Activated T-helper 2 cell treated with anti-CD3 and anti-CD28 coated beads, Interferon-gamma antibody, Interleukin-2, Interleukin-4, amounts not matched to agents 10 μg/mL and 5 μg/mL and 100 μg/mL, durations not matched to agents 14 hours and 24 hours and 36 hours (primary cell): ENCODE measurements at regions not wholly inside any gene's neighbourhood (a gene's known extent, or its start where the extent isn't known, plus 50 kb on each side); places are given as distances from the start of the nearest gene placed in this dataset.

Source experiments
- DNase-seq: peaks from one replicate; pipeline ENCODE4 v3.0.0; 2021; ENCODE audit warnings: low spot score
- H3K27ac Mint-ChIP-seq: one replicate; pipeline ENCODE4 v1.8.0; 2021; ENCODE audit warnings: mixed read lengths
- H3K27me3 Mint-ChIP-seq: one replicate; pipeline ENCODE4 v1.8.0; 2021; ENCODE audit warnings: low read depth, mixed read lengths
- H3K36me3 Mint-ChIP-seq: one replicate; pipeline ENCODE4 v1.8.0; 2021; ENCODE audit warnings: low read depth, mixed read lengths
- H3K4me1 Mint-ChIP-seq: one replicate; pipeline ENCODE4 v1.8.0; 2021; ENCODE audit warnings: low read depth, mixed read lengths
- H3K4me3 Mint-ChIP-seq: one replicate; pipeline ENCODE4 v1.8.0; 2021; ENCODE audit warnings: low read depth, mild to moderate bottlenecking, moderate library complexity, mixed read lengths
- H3K9me3 Mint-ChIP-seq: one replicate; pipeline ENCODE4 v1.8.0; 2021; ENCODE audit warnings: mixed read lengths
- intact Hi-C: fragments of 100-400 bp; cut with micrococcal nuclease; formaldehyde crosslinking; loops from one replicate; pipeline ENCODE4 v1.15.1; 2023

DNA sequence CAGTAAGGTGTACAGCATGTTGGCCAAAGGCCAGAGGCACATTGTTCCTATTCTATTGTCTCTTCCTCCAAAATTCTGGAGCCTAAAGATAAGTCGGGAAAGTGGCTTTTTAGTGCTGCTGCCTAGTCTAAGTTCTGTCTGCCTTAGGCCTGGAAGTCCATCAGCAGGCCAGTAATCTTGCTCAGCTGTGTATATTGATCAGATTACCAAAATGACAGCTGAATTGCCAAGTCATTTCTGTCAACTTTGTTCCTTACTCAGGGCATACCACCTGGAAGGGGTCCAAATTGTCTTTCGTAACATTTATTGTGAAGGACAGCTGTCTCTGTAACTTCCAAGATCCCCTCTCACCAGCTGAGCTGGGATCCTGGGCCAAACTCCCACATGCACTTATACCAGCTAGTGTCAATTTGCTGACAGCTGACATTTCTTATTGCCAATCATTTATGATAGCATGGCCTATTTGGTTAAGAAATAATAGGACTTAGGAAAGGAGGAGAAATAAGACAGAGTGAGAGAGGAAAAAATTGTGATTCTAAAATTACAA, 116.8 kb upstream of the FSHR start:
- Mint-ChIP-seq H3K4me1 (no peaks in the 10 kb centered on the region), H3K27ac (no peak overlapping the region), H3K27me3 (no peaks in the 10 kb centered on the region), H3K9me3 (no peaks in the 10 kb centered on the region), H3K36me3 (no peaks in the 10 kb centered on the region), H3K4me3 (no peak overlapping the region)
- intact Hi-C loops = no loop called here
- DNase-seq = no peak

DNA sequence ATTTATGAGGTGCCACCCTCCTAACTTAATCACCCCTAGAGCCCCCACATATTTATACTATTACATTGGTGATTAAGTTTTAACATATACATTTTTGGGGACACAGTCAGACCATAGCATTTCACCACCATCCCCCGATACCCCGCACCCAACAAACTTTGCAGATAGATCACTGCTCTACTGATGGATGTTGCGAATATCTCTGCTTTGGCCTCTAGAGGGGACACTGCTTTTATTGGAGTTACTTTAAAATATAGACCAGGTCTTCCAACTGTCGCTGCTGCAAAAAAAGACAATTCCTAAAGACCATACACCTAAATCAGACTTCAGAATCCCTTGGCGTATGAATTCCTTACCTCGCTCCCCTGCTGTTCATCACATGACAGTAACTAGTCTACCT, 115.8 kb upstream of the FSHR start:
- no peaks in the 10 kb centered on the region for H3K27me3 Mint-ChIP-seq
- intact Hi-C loops = no loop called here
- H3K36me3 Mint-ChIP-seq = no peaks in the 10 kb centered on the region
- H3K4me3 Mint-ChIP-seq = no peak overlapping the region
- DNase-seq = no peak
- H3K27ac Mint-ChIP-seq = no peak overlapping the region
- no peaks in the 10 kb centered on the region for H3K9me3 Mint-ChIP-seq
- no peaks in the 10 kb centered on the region for H3K4me1 Mint-ChIP-seq

DNA sequence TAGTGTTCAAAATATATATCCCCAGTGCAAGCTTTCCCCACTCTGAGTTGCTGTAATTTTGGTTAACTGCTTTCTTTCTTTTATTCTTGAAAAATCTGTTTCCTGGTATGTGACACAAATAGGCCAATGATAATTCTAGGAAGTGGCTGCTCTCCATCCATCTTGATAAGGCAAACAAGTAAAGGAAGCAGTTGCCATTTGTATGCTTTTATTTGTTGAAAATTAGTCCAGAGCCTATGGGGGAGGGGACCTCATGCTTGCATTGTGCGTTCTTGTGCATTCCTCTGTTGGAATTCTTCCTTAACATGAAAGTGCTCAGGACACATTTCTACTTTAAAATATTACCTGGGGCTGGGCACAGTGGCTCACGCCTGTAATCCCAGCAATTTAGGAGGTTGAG, 111.2 kb upstream of the FSHR start:
- Mint-ChIP-seq H3K9me3 (no peaks in the 10 kb centered on the region), H3K27me3 (no peaks in the 10 kb centered on the region), H3K27ac (no peak overlapping the region), H3K4me1 (no peaks in the 10 kb centered on the region), H3K36me3 (no peaks in the 10 kb centered on the region), H3K4me3 (no peak overlapping the region)
- no peak for DNase-seq
- intact Hi-C loops = no loop called here

DNA sequence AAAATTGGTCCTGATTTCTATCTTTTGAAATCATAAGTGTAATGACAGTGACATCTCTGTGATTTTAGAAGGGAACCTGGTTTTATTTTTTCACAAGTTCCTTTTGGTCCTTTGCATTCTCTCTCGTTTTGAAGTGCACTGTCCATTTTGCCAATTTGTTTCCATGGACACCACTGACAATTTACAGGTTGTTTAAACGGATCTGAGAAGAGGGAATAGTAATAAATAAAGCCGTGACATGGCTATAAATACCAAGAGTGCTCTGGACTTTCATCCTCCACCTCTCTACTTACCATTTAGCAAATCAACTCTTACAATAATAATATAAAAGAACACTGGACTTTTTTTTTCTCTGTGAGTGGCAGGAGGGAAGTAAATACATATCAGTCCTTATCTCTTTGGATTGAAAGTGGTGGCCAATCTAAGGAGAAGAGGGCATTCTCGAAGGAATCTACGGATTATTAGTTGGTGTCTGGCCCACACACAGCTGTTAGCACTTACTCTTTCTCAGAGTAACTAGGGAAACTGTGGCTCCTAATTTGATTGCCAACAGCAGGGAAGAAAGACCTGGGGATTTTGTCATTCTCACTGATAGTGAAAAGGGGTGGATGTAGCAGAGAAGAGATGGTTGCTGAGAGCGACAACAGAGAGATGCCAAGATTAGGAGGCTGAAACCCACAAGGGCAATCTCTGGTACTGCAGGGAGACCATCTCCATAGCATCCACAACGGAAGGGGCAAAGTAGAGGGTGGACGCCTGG, 108.7 kb upstream of the FSHR start:
- intact Hi-C loops = no loop called here
- H3K36me3 Mint-ChIP-seq = no peaks in the 10 kb centered on the region
- H3K27me3 Mint-ChIP-seq = no peaks in the 10 kb centered on the region
- no peaks in the 10 kb centered on the region for H3K4me1 Mint-ChIP-seq
- no peak overlapping the region for H3K4me3 Mint-ChIP-seq
- H3K27ac Mint-ChIP-seq = no peak overlapping the region
- H3K9me3 Mint-ChIP-seq = no peaks in the 10 kb centered on the region
- no peak for DNase-seq

DNA sequence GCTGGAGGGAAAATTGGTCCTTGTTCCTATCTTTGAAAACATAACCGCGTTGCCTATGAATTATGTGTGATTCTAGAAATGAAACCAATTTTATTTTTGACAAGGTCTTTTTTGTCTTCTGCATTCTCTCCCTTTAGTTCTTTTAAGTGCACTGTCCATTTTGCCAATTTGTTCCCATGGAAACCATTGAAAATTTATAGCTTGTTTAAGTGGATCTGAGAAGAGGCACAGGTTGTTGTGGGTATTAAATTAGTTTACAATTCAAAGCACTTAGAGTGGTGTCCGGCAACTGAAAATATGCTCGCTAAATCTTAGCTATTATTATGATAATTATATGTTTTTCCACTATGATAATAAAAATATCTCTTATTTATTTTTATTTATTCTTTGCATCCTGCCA, 107.5 kb upstream of the FSHR start:
- no peaks in the 10 kb centered on the region for H3K27me3 Mint-ChIP-seq
- H3K36me3 Mint-ChIP-seq = no peaks in the 10 kb centered on the region
- no peaks in the 10 kb centered on the region for H3K4me1 Mint-ChIP-seq
- intact Hi-C loops = no loop called here
- H3K9me3 Mint-ChIP-seq = no peaks in the 10 kb centered on the region
- no peak overlapping the region for H3K27ac Mint-ChIP-seq
- DNase-seq = no peak
- H3K4me3 Mint-ChIP-seq = no peak overlapping the region

DNA sequence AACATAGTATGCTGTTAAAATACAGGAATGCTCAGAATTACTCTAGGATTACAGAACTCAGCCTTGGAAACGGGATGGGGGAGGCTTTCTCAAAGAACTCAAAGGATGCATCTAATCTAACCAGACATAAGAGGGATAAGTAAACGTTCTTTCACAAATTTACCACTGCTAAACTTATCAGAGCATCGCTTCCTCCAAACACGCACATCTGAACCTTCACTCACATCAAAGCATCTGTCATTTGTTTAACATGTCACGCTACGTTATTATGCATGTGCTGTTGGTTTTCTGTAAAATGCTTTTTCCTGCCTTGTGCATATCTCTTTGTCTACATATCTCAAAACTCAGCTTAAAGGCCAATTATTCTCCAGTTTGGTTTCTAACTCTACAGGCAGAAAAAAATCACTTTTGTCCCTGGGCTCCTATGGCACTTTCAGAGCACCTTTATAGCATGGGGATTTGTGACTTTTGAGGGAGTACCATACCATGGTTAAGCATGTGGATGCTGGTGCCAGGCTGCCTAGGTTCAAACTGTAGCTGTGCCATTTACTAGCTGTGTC, 106.7 kb upstream of the FSHR start:
- Mint-ChIP-seq H3K4me1 (no peaks in the 10 kb centered on the region), H3K36me3 (no peaks in the 10 kb centered on the region)

DNA sequence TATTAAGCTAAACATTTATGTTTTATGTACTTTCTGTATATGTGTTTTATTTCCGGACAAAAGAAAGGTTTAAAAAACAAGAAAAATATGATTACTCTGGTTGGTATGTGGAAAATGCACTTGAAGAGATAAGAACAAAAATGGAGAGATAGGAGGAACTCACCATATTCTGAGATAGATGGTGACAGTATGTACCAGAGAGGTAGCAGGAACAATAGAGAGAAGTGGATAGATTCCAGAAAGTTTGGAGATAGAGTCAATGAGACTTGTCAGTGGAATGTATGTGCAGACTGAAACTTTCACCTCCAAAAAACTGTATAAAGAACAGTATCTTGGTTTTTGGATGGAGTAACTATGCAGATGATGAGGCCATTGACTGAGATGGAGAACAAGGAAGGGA, 105.6 kb upstream of the FSHR start:
- Mint-ChIP-seq H3K27ac (no peak overlapping the region), H3K4me1 (no peaks in the 10 kb centered on the region), H3K27me3 (no peaks in the 10 kb centered on the region), H3K36me3 (no peaks in the 10 kb centered on the region), H3K9me3 (no peaks in the 10 kb centered on the region), H3K4me3 (no peak overlapping the region)
- no peak for DNase-seq
- intact Hi-C loops = no loop called here

More for the DNA sequence above, 106.7 kb upstream of the FSHR start:
- Mint-ChIP-seq H3K27ac (no peak overlapping the region), H3K27me3 (no peaks in the 10 kb centered on the region), H3K9me3 (no peaks in the 10 kb centered on the region), H3K4me3 (no peak overlapping the region)
- intact Hi-C loops = no loop called here
- DNase-seq = no peak

DNA sequence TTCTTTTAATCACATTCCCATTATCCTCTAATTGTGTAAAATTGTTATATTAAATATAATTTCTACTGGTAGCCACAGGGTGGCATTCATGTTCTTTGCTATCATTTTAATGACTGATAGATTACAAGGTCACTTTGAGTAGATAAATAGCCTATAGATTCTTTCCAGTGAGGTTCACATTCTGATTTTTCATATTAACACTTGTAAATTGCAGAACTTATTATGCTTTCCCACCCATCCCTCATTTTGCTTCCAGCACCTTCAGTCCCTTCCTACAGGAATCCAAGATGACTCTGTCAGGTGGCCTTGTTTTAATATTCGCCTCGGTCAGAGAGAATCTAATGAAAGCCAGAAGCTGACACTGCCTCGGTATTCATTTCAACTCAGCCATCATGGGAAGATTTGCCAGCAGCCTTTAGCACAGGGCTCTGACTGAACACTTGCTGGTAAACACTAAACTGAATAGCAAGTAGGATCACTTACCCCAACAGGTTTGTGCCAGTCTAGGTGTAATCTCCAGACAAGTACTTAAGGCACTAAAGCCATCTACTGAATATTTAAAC, 101.2 kb upstream of the FSHR start:
- no peak overlapping the region for H3K27ac Mint-ChIP-seq
- no peaks in the 10 kb centered on the region for H3K4me1 Mint-ChIP-seq
- no peaks in the 10 kb centered on the region for H3K36me3 Mint-ChIP-seq
- no peaks in the 10 kb centered on the region for H3K9me3 Mint-ChIP-seq
- intact Hi-C loops = no loop called here
- no peak for DNase-seq
- H3K4me3 Mint-ChIP-seq = no peak overlapping the region
- no peaks in the 10 kb centered on the region for H3K27me3 Mint-ChIP-seq

DNA sequence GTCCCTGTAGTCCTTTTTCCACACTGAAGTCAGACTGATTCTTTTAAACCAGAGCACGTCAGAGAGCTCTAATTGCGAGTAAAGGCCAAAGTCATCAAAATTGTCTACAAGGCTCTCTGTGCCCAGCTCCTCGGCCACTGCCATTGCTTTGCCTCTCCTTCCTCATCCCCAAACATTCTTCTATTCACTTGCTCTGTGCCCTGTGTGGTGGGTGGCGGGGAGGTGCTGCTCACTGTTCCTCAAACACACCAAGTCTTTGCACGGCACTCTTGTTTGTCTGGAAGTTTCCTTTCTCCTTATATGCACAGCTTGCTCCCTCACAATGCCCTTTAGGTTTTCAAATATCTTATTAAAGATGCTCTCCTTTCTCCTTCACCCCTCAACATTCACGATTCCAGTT, 100.1 kb upstream of the FSHR start:
- Mint-ChIP-seq H3K36me3 (no peaks in the 10 kb centered on the region), H3K27ac (no peak overlapping the region), H3K4me3 (no peak overlapping the region), H3K4me1 (no peaks in the 10 kb centered on the region), H3K27me3 (no peaks in the 10 kb centered on the region), H3K9me3 (no peaks in the 10 kb centered on the region)
- intact Hi-C loops = no loop called here
- DNase-seq = no peak

DNA sequence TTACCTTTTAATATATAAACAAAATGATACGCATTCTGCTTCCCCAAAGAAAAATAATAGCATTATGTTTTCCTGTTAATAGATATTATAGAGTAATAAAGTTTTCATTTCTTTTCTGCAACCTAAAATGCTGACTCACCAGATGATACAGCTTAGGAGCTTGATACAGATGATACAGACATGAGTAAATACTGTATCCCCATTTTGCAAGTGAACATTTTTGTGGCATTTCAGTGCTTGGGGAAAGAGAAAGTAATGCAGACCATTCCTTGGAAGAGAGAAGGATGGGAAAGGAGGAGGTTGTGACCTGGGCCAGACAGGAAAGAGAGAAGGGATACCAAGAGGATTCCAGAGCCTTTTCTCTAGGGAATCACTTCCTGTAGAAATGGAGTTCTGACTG, 97.5 kb upstream of the FSHR start:
- Mint-ChIP-seq H3K4me3 (no peak overlapping the region), H3K27me3 (no peaks in the 10 kb centered on the region), H3K4me1 (no peaks in the 10 kb centered on the region), H3K9me3 (no peaks in the 10 kb centered on the region), H3K36me3 (no peaks in the 10 kb centered on the region), H3K27ac (no peak overlapping the region)
- no peak for DNase-seq
- intact Hi-C loops = no loop called here

DNA sequence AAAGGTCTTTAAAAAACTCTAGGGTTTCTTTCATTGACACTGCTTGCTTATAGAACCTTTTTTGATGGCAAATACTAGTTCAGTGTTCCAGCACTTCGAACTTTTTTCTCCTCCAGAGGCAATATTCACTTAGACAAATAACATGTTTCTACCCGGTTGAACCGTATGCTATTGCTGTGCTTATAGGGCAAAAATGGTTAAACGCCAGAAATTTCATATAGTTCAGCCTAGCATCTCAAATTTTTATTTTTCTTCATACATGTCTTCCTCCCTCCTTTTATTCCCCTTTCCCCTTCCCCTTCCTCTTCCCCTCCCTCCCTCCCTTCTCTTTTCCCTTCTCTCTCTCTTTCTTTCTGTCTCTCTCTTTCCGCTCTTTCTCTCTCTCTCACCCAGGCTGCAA, 96.9 kb upstream of the FSHR start:
- no peaks in the 10 kb centered on the region for H3K9me3 Mint-ChIP-seq
- no peak overlapping the region for H3K27ac Mint-ChIP-seq
- H3K36me3 Mint-ChIP-seq = no peaks in the 10 kb centered on the region
- H3K27me3 Mint-ChIP-seq = no peaks in the 10 kb centered on the region
- no peaks in the 10 kb centered on the region for H3K4me1 Mint-ChIP-seq
- H3K4me3 Mint-ChIP-seq = no peak overlapping the region
- DNase-seq = no peak
- intact Hi-C loops = no loop called here

DNA sequence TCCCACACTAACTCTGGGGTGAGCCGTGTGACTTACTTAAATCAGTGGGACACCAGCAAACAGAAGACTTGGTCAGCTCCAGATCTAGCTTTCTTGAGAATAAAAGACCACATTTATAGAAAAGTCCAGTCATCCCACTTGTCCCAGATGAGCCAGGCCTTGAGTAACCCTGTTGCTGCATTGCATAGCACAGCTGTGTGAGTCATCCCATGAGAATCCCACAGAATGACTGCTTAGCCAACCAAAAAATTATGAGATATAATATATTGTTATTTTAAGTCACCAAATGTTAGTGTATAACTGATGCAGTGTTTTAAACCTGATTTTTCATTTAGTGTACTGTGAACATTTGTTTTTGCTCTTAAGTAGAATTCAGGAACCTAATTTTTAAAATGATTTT, 94.2 kb upstream of the FSHR start:
- intact Hi-C loops = no loop called here
- H3K27me3 Mint-ChIP-seq = no peaks in the 10 kb centered on the region

DNA sequence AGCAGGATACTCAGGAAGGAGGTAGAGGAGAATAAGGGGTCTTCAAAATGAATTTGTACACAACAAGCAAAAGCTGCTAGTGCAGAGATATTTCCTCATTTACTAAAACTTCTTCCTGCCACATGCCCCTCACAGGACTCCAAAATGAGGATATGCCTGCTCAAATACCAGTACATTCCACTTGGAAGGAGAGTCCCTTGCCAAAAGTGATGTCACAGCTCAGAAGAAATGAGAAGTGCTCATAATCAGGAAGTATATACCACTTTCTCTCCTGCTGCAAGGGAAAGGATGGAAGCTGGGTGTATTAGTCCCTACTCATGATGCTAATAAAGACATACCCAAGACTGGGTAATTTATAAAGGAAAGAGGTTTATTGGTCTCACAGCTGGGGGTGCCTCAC, 87.7 kb upstream of the FSHR start:
- Mint-ChIP-seq H3K9me3 (peaks cover 25% of the 10 kb centered on the region), H3K27me3 (no peaks in the 10 kb centered on the region), H3K4me1 (no peaks in the 10 kb centered on the region), H3K36me3 (no peaks in the 10 kb centered on the region), H3K27ac (no peak overlapping the region), H3K4me3 (no peak overlapping the region)
- no peak for DNase-seq
- intact Hi-C loops = no loop called here

More for the DNA sequence above, 94.2 kb upstream of the FSHR start:
- H3K4me1 Mint-ChIP-seq = no peaks in the 10 kb centered on the region
- H3K9me3 Mint-ChIP-seq = peaks cover 8% of the 10 kb centered on the region
- no peaks in the 10 kb centered on the region for H3K36me3 Mint-ChIP-seq
- H3K4me3 Mint-ChIP-seq = no peak overlapping the region
- no peak overlapping the region for H3K27ac Mint-ChIP-seq
- no peak for DNase-seq
